ENCODE measurements at regions not wholly inside any gene's neighbourhood (a gene's known extent, or its start where the extent isn't known, plus 50 kb on each side); places are given as distances from the start of the nearest gene placed in this dataset.

- TF ChIP-seq CTCF (IDR thresholded peaks at IDR 0.05) (no peak), POLR2A (IDR thresholded peaks at IDR 0.05) (no peak), POLR2AphosphoS5 (IDR thresholded peaks at IDR 0.05; ENCODE audit: insufficient read depth in 1 of 2, low read depth in 1 of 2) (no peak)
Observed at GRCh38 chr6:104563306-104563705, 296.4 kb downstream of the HACE1 start.
